Epithelial cell of proximal tubule (primary cell): ENCODE measurements at regions not wholly inside any gene's neighbourhood (a gene's known extent, or its start where the extent isn't known, plus 50 kb on each side); places are given as distances from the start of the nearest gene placed in this dataset.
"Not testable (repeated sequence)": the region's sequence is repeated elsewhere in the genome, so short reads cannot be mapped to it uniquely, and the experiment has no call there.

Source experiments
- DNase-seq: peaks from one replicate; pipeline ENCODE4 v3.0.0-alpha.2; 2011; ENCODE audit warnings: low read depth
- H3K4me3 ChIP-seq: 2 replicates; pipeline ENCODE4 v1.5.1; 2011; ENCODE audit warnings: low read depth, mild to moderate bottlenecking, low read length
- CTCF ChIP-seq: conservative IDR thresholded peaks from 2 replicates; pipeline ENCODE4 v1.5.1; 2012; ENCODE audit warnings: low read depth, mild to moderate bottlenecking, low read length

- TF ChIP-seq CTCF = no peak
- DNase-seq = no peak
These were observed 97.4 kb downstream of the EMB start for GRCh38 chr5:50343715-50344114.

GRCh38 chr5:50340757-50341156, 100.3 kb downstream of the EMB start:
- no peak for TF ChIP-seq CTCF
- H3K4me3 ChIP-seq = no peak overlapping the region
- no peak for DNase-seq

More at GRCh38 chr5:50343715-50344114, 97.4 kb downstream of the EMB start:
- H3K4me3 ChIP-seq = no peak overlapping the region

GRCh38 chr5:50330633-50331032, 110.5 kb downstream of the EMB start:
- H3K4me3 ChIP-seq, DNase-seq: not testable (repeated sequence)

- TF ChIP-seq CTCF = no peak
- DNase-seq = no peak
- no peak overlapping the region for H3K4me3 ChIP-seq
These were observed 112.8 kb downstream of the EMB start for GRCh38 chr5:50328193-50328729.

GRCh38 chr5:50325237-50325832, 115.8 kb downstream of the EMB start:
- no peak for DNase-seq
- H3K4me3 ChIP-seq = no peak overlapping the region
- TF ChIP-seq CTCF = peak; percentile 64

GRCh38 chr5:50320131-50320749, 120.8 kb downstream of the EMB start:
- DNase-seq = no peak
- peak; percentile 30 for TF ChIP-seq CTCF
- H3K4me3 ChIP-seq = no peak overlapping the region

- DNase-seq = no peak
- no peak for TF ChIP-seq CTCF
- no peak overlapping the region for H3K4me3 ChIP-seq
These were observed 122.9 kb downstream of the EMB start for GRCh38 chr5:50318220-50318619.

- DNase-seq, H3K4me3 ChIP-seq: not testable (repeated sequence)
These were observed 134.6 kb downstream of the EMB start for GRCh38 chr5:50306488-50306887.
